Activated CD4-positive, alpha-beta T cell treated with anti-CD3 and anti-CD28 coated beads, Interleukin-2, amount 50 U/mL, for 48 hours (primary cell): ENCODE measurements at regions not wholly inside any gene's neighbourhood (a gene's known extent, or its start where the extent isn't known, plus 50 kb on each side); places are given as distances from the start of the nearest gene placed in this dataset.

Experiments used
- DNase-seq, 2 experiments: peaks; one replicate each; pipeline ENCODE4 v3.0.0-alpha.2; 2020

DNA sequence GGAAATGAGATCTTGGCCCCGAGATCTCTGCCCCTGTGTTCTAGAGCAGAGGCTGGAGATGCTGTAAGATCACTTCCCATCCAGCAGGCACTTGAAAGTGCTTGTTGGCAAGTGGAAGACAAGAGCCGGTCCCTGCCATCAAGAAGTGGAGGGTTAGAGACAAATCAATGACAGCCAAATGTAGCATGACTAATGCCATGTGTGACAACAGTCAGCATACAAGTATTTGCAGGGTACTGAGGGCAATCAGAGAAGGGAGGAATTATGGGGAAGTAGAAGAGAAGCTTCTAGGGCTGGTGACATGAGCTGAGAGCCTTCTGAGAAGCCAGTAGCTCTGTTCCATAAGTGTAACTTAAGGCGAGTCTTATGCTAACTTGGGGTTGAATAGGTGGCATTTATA lies 58.6 kb downstream of the TMEM17 start:
- DNase-seq, result no peak

- DNase-seq, result no peak
Observed at GRCh38 chr2:62446491-62446890, 59.5 kb downstream of the TMEM17 start.

DNA sequence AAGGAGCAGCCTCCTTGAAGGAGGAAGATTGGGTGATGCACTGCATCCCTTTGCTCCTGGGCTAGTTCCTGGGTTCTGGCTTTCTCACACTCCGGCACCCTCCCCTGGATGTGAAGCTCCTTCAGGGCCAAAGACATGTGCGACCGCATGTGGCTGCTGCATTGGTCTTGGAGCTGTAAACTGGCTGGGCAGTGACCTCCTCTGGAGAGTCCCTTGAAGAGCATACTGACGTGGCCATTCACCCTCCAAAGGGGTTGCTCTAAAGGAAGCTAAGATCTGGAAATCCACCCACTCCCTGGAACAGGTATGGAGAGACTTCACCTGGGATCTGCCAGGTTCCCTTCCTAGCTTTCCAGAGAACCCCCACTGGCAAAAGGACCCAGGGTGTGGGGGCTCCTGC lies 62.1 kb downstream of the TMEM17 start:
- no peak for DNase-seq

- DNase-seq, result no peak
Observed at GRCh38 chr2:62443471-62443870, 62.5 kb downstream of the TMEM17 start.

DNA sequence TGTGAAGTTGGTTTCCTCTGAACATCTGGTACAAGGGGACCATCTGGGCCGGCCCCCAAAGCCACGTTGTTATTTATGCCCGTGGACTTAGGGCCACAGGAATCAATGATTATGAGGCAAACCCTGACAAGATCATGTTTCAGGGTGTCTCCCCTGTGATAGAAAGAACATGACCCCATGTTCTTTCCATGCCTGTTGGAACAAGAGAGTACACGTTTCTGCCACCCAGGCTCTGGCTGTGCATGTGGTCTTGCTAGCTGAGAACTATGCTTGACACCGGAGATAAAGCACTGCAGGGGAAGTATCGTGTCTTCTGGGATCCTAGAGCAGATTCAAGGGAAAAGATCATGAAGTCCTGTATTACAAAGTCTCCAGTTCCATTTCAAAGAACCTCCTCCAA lies 64.2 kb downstream of the TMEM17 start:
- DNase-seq, result no peak

DNA sequence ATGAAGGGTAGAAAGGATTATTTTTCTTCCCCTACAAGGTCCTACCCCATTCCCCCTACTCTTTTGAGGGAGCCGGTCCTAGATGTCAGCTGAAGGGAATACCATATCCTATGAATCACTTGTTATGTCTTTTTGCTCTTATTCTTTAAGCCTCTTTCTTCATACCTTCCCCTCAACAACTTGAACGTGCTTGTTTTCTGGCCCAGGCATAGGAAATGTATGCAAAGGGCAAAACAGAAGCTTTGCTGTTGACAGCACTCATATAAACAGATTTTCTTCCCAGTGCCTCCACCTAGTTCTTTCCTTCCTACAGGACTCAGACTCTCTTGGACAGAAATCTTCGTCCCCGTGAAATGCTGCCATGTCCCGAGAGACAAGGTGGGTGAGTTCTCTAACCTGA lies 64.6 kb downstream of the TMEM17 start:
- DNase-seq, result no peak

DNA sequence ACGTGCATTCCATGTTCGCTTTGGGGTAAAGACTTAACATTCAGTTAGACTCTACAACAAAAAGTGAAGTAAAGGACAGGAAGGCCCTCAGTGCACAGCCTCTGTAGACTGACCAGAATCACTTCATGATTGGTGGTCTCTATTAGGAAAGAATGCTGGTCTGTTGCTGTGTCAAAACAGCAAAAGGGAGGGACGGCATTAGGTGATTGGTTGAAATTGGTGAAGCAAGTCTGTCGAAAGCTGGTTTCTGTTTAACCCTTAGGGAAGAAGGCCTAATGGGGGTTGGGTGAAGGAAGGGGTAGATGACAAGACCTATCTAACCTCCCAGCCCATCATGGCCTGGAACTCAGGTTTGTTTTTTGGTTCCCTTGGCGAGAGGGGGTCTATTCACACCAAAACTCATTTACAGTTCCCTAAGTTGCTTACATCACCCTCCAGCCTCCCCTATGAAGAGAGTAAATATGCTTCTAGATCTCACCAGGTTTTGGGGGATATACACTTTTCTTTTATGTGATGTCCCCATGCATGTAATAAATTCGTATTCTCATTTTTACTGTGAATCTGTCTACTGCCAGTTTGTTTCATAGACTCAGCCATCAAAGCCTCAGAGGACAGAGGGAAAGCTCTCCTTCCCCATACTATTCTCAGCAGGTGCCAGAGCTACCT lies 65.6 kb downstream of the TMEM17 start:
- no peak for DNase-seq

- DNase-seq, result no peak
Observed at GRCh38 chr2:62439425-62439824, 66.6 kb downstream of the TMEM17 start.

DNA sequence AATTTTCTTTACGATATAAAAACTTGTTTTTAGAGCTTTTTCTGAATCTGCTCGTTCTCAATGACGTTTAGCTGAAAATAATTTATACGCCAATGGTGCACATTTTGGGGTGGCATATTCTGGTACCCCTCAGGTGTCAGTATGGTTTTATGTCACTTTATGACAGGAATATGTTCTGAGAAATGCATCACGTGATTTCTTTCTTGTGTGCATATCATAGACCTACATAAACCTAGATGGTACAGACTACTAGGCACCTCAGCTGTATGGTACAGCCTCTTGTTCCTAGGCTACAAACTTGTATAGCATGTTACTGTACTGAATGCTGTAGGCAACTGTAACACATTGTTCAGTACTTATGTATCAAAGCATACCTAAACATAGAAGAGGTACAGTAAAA lies 68.2 kb downstream of the TMEM17 start:
- DNase-seq, result no peak

DNA sequence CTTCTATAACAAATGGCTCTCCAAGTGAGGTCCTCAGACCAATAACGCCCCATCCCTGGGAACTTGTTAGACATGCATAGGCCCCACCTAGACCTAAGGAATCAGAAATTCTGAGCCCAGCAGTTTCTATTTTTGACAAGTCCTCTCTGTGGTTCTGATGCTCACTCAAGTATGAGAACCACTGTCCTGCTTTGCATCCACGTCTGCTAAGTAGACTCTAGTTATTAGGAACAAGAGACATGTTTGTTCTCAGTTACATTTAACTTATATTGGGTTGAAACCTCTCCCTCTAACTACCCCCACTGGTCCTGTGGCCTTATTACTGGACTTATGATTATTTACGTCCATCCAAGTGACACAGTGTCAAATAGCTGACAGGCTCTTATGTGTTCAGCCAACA lies 70.3 kb downstream of the TMEM17 start:
- no peak for DNase-seq

- no peak for DNase-seq
Observed at GRCh38 chr2:62432407-62432806, 73.6 kb downstream of the TMEM17 start.

DNA sequence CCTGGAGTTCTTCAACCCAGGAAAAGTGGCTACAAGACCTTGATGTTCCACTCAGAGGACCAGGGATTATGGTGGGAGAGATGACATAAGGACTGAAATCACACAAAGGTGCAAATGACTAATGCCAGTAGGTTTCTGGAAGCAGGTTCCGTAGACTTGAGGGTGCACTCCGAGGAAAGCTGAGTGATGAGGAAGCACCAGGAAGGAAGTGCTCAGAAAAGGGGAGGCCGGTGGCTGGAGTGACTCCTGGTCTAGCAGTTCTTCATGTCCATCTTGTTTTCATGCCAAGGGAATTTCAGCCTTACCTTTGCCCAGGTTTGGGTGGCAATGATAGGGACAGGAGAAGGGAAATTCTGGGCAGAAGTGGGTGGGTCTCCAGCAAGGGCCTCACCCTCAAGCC lies 74.5 kb downstream of the TMEM17 start:
- no peak for DNase-seq

DNA sequence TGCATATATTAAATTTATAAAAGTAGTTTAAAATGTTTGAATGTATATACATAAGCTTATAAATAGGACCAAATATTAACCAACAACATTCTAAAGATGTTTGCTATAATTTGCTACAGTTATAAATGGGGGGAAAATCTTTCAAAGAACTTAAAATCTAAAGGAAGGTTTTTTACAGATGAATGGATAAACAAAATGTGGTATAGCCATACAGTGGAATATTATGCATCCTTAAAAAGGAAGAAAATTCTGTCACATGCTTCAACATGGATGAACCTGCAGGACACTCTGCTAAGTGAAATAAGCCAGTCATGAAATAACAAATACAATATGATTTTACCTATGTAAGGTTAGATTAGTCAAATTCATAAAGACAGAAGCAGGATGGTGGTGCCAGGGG lies 75.8 kb downstream of the TMEM17 start:
- no peak for DNase-seq

- DNase-seq, result no peak
Observed at GRCh38 chr2:62427146-62427545, 78.8 kb downstream of the TMEM17 start.

- DNase-seq, result no peak
Observed at GRCh38 chr2:62426154-62426912, 79.7 kb downstream of the TMEM17 start.

DNA sequence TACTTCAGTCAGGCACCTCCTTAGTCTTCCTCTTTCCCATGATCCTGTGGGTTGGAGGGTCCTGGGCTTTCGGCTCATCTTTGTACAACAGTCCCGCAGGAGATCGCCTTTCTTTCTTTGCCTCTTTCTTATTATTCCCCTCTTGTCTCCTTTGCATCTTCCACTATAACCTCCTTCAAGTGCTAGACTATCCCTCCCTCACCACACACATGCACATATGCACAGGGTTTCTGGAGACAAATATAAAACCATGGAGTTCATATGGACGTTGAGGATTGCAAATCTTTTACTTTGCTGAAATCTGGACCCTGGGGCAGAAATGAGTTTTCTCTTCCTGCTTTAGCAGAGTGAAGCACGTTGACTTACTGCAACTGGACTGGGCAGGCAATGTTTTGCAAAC lies 80.3 kb downstream of the TMEM17 start:
- no peak for DNase-seq

GRCh38 chr2:62424899-62425298 lies 81.1 kb downstream of the TMEM17 start:
- no peak for DNase-seq

- DNase-seq, result no peak
Observed at GRCh38 chr2:62423883-62424458, 82.0 kb downstream of the TMEM17 start.

DNA sequence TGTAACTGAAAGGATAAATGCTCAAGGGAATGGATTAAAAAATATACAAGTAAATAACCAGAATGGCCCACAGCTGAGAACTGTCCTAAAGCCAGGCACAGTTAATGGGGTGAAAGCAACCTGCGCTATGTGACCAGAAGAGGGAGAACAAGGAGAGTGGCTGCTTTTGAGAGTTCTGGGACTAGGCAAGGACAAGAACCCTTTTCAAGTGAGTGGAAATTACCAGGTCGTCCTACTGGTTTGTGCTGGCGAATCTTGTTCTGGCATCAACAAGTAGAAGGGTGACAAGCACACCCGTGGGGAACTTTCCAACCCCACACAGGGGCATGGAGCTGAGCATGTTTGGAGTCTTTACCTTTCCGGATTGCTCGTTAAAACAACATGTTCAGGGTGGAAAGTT lies 82.8 kb downstream of the TMEM17 start:
- no peak for DNase-seq

GRCh38 chr2:62415518-62415917 lies 90.5 kb downstream of the TMEM17 start:
- no peak for DNase-seq

- no peak for DNase-seq
Observed at GRCh38 chr2:62415019-62415431, 91.0 kb downstream of the TMEM17 start.

DNA sequence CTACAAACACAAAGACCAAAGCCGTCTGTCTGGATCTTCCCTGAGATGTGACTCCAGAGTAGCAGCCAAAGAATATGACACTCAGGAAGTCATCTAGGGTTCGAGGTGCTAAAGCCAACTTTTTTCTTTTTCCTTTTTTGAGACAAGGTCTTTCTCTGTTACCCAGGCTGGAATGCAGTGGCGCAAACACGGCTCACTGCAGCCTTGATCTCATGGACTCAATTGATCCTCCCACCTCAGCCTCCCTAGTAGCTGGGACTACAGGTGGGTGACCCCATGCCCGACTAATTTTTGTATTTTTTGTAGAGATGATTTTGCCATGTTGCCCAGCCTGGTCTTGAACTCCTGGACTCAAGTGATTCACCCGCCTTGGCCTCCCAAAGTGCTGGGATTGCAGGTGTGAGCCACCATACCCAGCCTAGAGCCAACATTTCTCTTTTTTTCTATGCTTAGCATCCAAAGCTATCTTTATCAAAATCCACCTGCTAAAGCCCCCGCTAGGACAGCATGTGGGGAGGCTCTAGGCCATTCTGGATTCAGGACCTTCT lies 92.8 kb downstream of the TMEM17 start:
- DNase-seq, result no peak

DNA sequence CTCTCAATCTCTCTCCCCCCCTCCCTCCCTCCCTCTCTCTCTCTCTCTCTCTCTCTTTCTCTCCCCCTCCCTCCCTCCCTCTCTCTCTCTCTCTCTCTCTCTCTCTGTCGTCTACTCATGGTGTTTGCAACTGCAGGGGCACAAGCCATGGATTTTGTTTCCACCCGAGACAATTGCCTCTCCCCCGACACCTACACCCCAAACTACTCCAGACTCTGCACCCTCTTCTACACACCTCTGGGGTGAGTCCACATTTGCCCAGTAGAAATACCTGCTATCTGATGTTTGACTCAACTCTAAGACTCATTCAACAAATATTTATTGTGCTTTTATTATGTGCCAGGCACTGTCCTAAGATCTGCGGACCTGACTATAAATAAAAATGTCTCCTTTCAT lies 93.7 kb downstream of the TMEM17 start:
- no peak for DNase-seq

GRCh38 chr2:62410926-62411456 lies 95.0 kb downstream of the TMEM17 start:
- no peak for DNase-seq
